GM12878 (cell line): ENCODE measurements at regions not wholly inside any gene's neighbourhood (a gene's known extent, or its start where the extent isn't known, plus 50 kb on each side); places are given as distances from the start of the nearest gene placed in this dataset.

Experiments used
- ATAC-seq: fragments of 200-7000 bp; cut with Tn5 transposase; 3 replicates; pipeline ENCODE4 v1.9.1; 2020; ENCODE audit warnings: mild to moderate bottlenecking, moderate library complexity
- BruUV-seq: library from RNA; stranded (reverse); fragments of 400-500 nt; replicated peaks from 2 replicates; lab custom pipeline; 2021; lab: Mats Ljungman, UMichigan
- CTCF ChIA-PET: fragments of 300-600 bp; sonication (Branson Sonifier 250); formaldehyde crosslinking; extraction: SDS; loops from one replicate; lab custom pipeline; 2021; ENCODE audit warnings: inconsistent platforms; lab: Yijun Ruan, JAX
- POLR2A ChIA-PET: fragments of 350-600 bp; formaldehyde crosslinking; extraction: SDS; loops from one replicate; lab custom pipeline; 2021; ENCODE audit warnings: inconsistent platforms; lab: Charles Lee
- RAD21 ChIA-PET: fragments of 300-600 bp; sonication (Branson Sonifier 250); formaldehyde crosslinking; loops from one replicate; lab custom pipeline; 2023; ENCODE audit warnings: antibody characterized with exemption; ENCODE audit not compliant: unreplicated experiment; lab: Charles Lee
- SMC1A ChIA-PET: fragments of 300-600 bp; sonication (Branson Sonifier 250); formaldehyde crosslinking; loops from one replicate; lab custom pipeline; 2023; ENCODE audit not compliant: unreplicated experiment, uncharacterized antibody; lab: Charles Lee
- DNase-seq: peaks from one replicate; pipeline ENCODE4 v3.0.0-alpha.2; 2011; ENCODE audit warnings: low read depth, low spot score
- FAIRE-seq: peaks from 3 replicates; lab custom pipeline; 2011; peaks lifted over from hg19 to GRCh38; lab: Jason Lieb, UNC
- H2AFZ ChIP-seq: 2 replicates; pipeline ENCODE4 v1.6.0; 2011; ENCODE audit warnings: low read depth, low read length, control low read depth; ENCODE audit not compliant: control insufficient read depth
- H3K27ac ChIP-seq: 2 replicates; pipeline ENCODE4 v1.5.1; 2011; ENCODE audit warnings: control low read depth; ENCODE audit not compliant: control insufficient read depth, insufficient read depth
- H3K27me3 ChIP-seq, 2 experiments: replicated peaks in 1 of 2; 2 replicates each; pipeline versions ENCODE4 v1.6.0 to v1.6.1; 2011; ENCODE audit warnings: low read length in 1 of 2; ENCODE audit not compliant: control insufficient read depth in 2 of 2, insufficient read depth in 2 of 2
- H3K36me3 ChIP-seq, 2 experiments: 2 replicates each; pipeline ENCODE4 v1.5.1; 2011; ENCODE audit warnings: low read length in 1 of 2; ENCODE audit not compliant: control insufficient read depth in 2 of 2, insufficient read depth in 2 of 2
- H3K4me1 ChIP-seq: 2 replicates; pipeline ENCODE4 v1.6.1; 2011; ENCODE audit warnings: mild to moderate bottlenecking, low read length, moderate library complexity, mixed read lengths; ENCODE audit not compliant: control insufficient read depth, insufficient read depth
- H3K4me2 ChIP-seq: 2 replicates; pipeline ENCODE4 v1.6.0; 2011; ENCODE audit warnings: control low read depth; ENCODE audit not compliant: control insufficient read depth, insufficient read depth
- H3K4me3 ChIP-seq: fragments of 200-600 bp; sonication (generic); 2 replicates; pipeline ENCODE4 v1.5.1; 2016
- H3K79me2 ChIP-seq: 2 replicates; pipeline ENCODE4 v1.6.0; 2011; ENCODE audit warnings: low read length; ENCODE audit not compliant: control insufficient read depth, insufficient read depth
- H3K9ac ChIP-seq: 2 replicates; pipeline ENCODE4 v1.8.0; 2011; ENCODE audit warnings: low read length, control low read depth, mixed read lengths; ENCODE audit not compliant: control insufficient read depth, insufficient read depth
- H3K9me3 ChIP-seq: replicated peaks from 3 replicates; pipeline ENCODE4 v1.5.1; 2011; ENCODE audit warnings: mild to moderate bottlenecking, low read length; ENCODE audit not compliant: control insufficient read depth, insufficient read depth
- H4K20me1 ChIP-seq: 2 replicates; pipeline ENCODE4 v1.6.0; 2011; ENCODE audit not compliant: control insufficient read depth, insufficient read depth
- BHLHE40 ChIP-seq, 2 experiments: fragments of 450-650 bp in 1 of 2; IDR thresholded peaks; 2 replicates each; pipeline ENCODE4 v1.6.1; 2011 to 2017; ENCODE audit warnings: low read depth in 2 of 2, borderline replicate concordance in 1 of 2, improper control_type of control experiment in 1 of 2, low read length in 1 of 2, mild to moderate bottlenecking in 1 of 2
- ETV6 ChIP-seq, 2 experiments: fragments of 450-650 bp in 1 of 2; IDR thresholded peaks in 1 of 2; conservative IDR thresholded peaks in 1 of 2; 2 replicates each; pipeline ENCODE4 v1.6.1; 2014; ENCODE audit warnings: antibody characterized with exemption in 1 of 2, borderline replicate concordance in 1 of 2, low read depth in 1 of 2, mild to moderate bottlenecking in 1 of 2, moderate library complexity in 1 of 2
- HDAC6 ChIP-seq: fragments of 200-600 bp; sonication (generic); IDR thresholded peaks from one replicate; pipeline ENCODE4 v1.8.0; 2017; ENCODE audit warnings: antibody characterized with exemption; ENCODE audit not compliant: unreplicated experiment
- IKZF1 ChIP-seq: fragments of 450-650 bp; conservative IDR thresholded peaks from 2 replicates; pipeline ENCODE4 v1.6.1; 2017; ENCODE audit warnings: antibody characterized with exemption, mild to moderate bottlenecking
- POLR2AphosphoS5 ChIP-seq: IDR thresholded peaks from 2 replicates; pipeline ENCODE4 v1.6.1; 2011; ENCODE audit warnings: mild to moderate bottlenecking, low read length, inconsistent platforms
- SUPT20H ChIP-seq: IDR thresholded peaks from 2 replicates; pipeline ENCODE4 v1.6.1; 2011; ENCODE audit warnings: low read depth, mild to moderate bottlenecking, low read length, moderate library complexity, borderline replicate concordance; ENCODE audit not compliant: control insufficient read depth
- WRNIP1 ChIP-seq: IDR thresholded peaks from 2 replicates; pipeline ENCODE4 v1.6.1; 2011; ENCODE audit warnings: low read depth, low read length, improper control_type of control experiment, borderline replicate concordance
- ZNF24 ChIP-seq: fragments of 450-650 bp; IDR thresholded peaks from 2 replicates; pipeline ENCODE4 v1.6.1; 2017; ENCODE audit warnings: antibody characterized with exemption, mild to moderate bottlenecking
- ZNF274 ChIP-seq: IDR thresholded peaks from one replicate; pipeline ENCODE4 v1.8.0; 2011; ENCODE audit not compliant: insufficient read length, insufficient read depth
- WGBS: methylation state at CpG from one replicate; pipeline ENCODE4 v1.1.6; 2016; ENCODE audit warnings: low lambda C conversion rate; ENCODE audit not compliant: insufficient replicate concordance, insufficient coverage; ENCODE audit errors: missing lambda C conversion rate; 5-methylcytosine and 5-hydroxymethylcytosine counted together
- in situ Hi-C: fragments of 300-500 bp; cut with MboI; formaldehyde crosslinking; loops from 9 replicates; pipeline ENCODE4 v1.14.3; 2018; ENCODE audit warnings: mixed read lengths
- intact Hi-C: fragments of 100-400 bp; cut with micrococcal nuclease; formaldehyde crosslinking; loops from one replicate; pipeline ENCODE4 v1.14.2; 2022; ENCODE audit not compliant: unreplicated experiment
- TF ChIP-seq, protein P1 (sequence below): IDR thresholded peaks from 2 replicates; pipeline ENCODE4 v1.6.1; 2012; ENCODE audit warnings: mild to moderate bottlenecking, low read depth, low read length
- TF ChIP-seq, protein P2 (sequence below): fragments of 450-650 bp; conservative IDR thresholded peaks from 2 replicates; pipeline ENCODE4 v1.6.1; 2017; ENCODE audit warnings: mild to moderate bottlenecking, moderate library complexity
- TF ChIP-seq, protein P3 (sequence below): fragments of 450-650 bp; IDR thresholded peaks from 2 replicates; pipeline ENCODE4 v1.6.1; 2017; ENCODE audit warnings: mild to moderate bottlenecking
- TF ChIP-seq, protein P4 (sequence below): IDR thresholded peaks from 2 replicates; pipeline ENCODE4 v1.6.1; 2011; ENCODE audit warnings: borderline replicate concordance, low read depth, mild to moderate bottlenecking, moderate library complexity, low read length; ENCODE audit not compliant: insufficient read depth, poor library complexity, severe bottlenecking
- TF ChIP-seq, protein P5 (sequence below): IDR thresholded peaks from 2 replicates; pipeline ENCODE4 v1.6.1; 2011; ENCODE audit warnings: low read depth, mild to moderate bottlenecking, low read length, moderate library complexity, borderline replicate concordance; ENCODE audit errors: extremely low read depth

DNA sequence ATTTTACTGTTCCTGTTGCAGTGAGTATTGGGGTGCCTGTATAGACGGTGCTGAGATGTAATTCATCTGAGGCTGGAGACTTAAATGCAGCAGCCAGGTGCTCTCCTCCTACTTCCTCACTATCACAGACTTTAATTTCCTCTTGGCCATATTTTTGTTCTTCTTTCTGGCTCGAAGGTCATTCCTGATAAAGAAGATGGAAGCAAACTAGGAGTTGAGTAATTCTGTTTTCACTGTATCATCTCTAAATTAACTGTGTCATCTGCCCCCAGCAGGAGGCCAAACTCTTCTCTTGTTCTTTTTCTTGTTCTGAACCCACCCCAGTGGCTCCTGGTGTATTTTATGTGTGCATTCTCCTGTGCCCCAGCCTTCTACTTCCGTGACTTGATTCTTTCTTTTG is 141.7 kb upstream of the ARHGAP5 start:
- no peak for DNase-seq
- RAD21 ChIA-PET: interaction anchor here (1.1 to 1.3 kb wide), 3 partner anchors 263 to 317 kb away, joined by 3 to 10 read pairs (median 4); no protein-coding TSS in a partner anchor
- no peaks in the 10 kb centered on the region for H3K4me1 ChIP-seq
- no peak for ATAC-seq
- no peak overlapping the region for H2AFZ ChIP-seq
- H3K9ac ChIP-seq: no peak overlapping the region
- no peak overlapping the region for H3K4me3 ChIP-seq
- POLR2A ChIA-PET: no interaction called here
- no peaks in the 10 kb centered on the region for H3K27me3 ChIP-seq
- FAIRE-seq: no peak
- H3K79me2 ChIP-seq: no peaks in the 10 kb centered on the region
- H3K27ac ChIP-seq: no peak overlapping the region
- BruUV-seq: no TSS peak
- CTCF ChIA-PET: interaction anchor here (0.7 to 3.2 kb wide), 10 partner anchors 8 to 535 kb away, joined by 3 to 35 read pairs (median 4); no protein-coding TSS in a partner anchor
- WGBS: 15% methylated on average over 3 of the region's 3 CpGs
- no peaks in the 10 kb centered on the region for H4K20me1 ChIP-seq
- in situ Hi-C loops (no loop called here), intact Hi-C loops (no loop called here)
- H3K36me3 ChIP-seq: no peaks in the 10 kb centered on the region
- SMC1A ChIA-PET: interaction anchor here (0.6 to 2.0 kb wide), 7 partner anchors 9 to 318 kb away, joined by 3 to 8 read pairs (median 5); no protein-coding TSS in a partner anchor
- no peaks in the 10 kb centered on the region for H3K9me3 ChIP-seq
- no peak overlapping the region for H3K4me2 ChIP-seq
- TF ChIP-seq, protein P1, sequence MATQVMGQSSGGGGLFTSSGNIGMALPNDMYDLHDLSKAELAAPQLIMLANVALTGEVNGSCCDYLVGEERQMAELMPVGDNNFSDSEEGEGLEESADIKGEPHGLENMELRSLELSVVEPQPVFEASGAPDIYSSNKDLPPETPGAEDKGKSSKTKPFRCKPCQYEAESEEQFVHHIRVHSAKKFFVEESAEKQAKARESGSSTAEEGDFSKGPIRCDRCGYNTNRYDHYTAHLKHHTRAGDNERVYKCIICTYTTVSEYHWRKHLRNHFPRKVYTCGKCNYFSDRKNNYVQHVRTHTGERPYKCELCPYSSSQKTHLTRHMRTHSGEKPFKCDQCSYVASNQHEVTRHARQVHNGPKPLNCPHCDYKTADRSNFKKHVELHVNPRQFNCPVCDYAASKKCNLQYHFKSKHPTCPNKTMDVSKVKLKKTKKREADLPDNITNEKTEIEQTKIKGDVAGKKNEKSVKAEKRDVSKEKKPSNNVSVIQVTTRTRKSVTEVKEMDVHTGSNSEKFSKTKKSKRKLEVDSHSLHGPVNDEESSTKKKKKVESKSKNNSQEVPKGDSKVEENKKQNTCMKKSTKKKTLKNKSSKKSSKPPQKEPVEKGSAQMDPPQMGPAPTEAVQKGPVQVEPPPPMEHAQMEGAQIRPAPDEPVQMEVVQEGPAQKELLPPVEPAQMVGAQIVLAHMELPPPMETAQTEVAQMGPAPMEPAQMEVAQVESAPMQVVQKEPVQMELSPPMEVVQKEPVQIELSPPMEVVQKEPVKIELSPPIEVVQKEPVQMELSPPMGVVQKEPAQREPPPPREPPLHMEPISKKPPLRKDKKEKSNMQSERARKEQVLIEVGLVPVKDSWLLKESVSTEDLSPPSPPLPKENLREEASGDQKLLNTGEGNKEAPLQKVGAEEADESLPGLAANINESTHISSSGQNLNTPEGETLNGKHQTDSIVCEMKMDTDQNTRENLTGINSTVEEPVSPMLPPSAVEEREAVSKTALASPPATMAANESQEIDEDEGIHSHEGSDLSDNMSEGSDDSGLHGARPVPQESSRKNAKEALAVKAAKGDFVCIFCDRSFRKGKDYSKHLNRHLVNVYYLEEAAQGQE: no peak
- no peak for TF ChIP-seq HDAC6
- TF ChIP-seq, protein P2, sequence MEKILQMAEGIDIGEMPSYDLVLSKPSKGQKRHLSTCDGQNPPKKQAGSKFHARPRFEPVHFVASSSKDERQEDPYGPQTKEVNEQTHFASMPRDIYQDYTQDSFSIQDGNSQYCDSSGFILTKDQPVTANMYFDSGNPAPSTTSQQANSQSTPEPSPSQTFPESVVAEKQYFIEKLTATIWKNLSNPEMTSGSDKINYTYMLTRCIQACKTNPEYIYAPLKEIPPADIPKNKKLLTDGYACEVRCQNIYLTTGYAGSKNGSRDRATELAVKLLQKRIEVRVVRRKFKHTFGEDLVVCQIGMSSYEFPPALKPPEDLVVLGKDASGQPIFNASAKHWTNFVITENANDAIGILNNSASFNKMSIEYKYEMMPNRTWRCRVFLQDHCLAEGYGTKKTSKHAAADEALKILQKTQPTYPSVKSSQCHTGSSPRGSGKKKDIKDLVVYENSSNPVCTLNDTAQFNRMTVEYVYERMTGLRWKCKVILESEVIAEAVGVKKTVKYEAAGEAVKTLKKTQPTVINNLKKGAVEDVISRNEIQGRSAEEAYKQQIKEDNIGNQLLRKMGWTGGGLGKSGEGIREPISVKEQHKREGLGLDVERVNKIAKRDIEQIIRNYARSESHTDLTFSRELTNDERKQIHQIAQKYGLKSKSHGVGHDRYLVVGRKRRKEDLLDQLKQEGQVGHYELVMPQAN: no peak
- no peak for TF ChIP-seq POLR2AphosphoS5
- no peak for TF ChIP-seq ZNF24
- TF ChIP-seq, protein P3, sequence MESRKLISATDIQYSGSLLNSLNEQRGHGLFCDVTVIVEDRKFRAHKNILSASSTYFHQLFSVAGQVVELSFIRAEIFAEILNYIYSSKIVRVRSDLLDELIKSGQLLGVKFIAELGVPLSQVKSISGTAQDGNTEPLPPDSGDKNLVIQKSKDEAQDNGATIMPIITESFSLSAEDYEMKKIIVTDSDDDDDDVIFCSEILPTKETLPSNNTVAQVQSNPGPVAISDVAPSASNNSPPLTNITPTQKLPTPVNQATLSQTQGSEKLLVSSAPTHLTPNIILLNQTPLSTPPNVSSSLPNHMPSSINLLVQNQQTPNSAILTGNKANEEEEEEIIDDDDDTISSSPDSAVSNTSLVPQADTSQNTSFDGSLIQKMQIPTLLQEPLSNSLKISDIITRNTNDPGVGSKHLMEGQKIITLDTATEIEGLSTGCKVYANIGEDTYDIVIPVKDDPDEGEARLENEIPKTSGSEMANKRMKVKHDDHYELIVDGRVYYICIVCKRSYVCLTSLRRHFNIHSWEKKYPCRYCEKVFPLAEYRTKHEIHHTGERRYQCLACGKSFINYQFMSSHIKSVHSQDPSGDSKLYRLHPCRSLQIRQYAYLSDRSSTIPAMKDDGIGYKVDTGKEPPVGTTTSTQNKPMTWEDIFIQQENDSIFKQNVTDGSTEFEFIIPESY: no peak
- TF ChIP-seq IKZF1: no peak
- TF ChIP-seq, protein P4, sequence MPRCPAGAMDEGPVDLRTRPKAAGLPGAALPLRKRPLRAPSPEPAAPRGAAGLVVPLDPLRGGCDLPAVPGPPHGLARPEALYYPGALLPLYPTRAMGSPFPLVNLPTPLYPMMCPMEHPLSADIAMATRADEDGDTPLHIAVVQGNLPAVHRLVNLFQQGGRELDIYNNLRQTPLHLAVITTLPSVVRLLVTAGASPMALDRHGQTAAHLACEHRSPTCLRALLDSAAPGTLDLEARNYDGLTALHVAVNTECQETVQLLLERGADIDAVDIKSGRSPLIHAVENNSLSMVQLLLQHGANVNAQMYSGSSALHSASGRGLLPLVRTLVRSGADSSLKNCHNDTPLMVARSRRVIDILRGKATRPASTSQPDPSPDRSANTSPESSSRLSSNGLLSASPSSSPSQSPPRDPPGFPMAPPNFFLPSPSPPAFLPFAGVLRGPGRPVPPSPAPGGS: no peak
- TF ChIP-seq WRNIP1: no peak
- no peak for TF ChIP-seq ETV6 (conservative IDR thresholded peaks at IDR 0.05 in 1 of 2, IDR thresholded peaks at IDR 0.05 in 1 of 2; ENCODE audit: borderline replicate concordance in 1 of 2, low read depth in 1 of 2)
- TF ChIP-seq BHLHE40 (IDR thresholded peaks at IDR 0.05; ENCODE audit: borderline replicate concordance in 1 of 2, low read depth in 2 of 2, low read length in 1 of 2): no peak
- no peak for TF ChIP-seq SUPT20H
- TF ChIP-seq, protein P5, sequence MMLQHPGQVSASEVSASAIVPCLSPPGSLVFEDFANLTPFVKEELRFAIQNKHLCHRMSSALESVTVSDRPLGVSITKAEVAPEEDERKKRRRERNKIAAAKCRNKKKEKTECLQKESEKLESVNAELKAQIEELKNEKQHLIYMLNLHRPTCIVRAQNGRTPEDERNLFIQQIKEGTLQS: no peak
- no peak for TF ChIP-seq ZNF274
